Mesenchymal stem cell (in vitro differentiated cells and primary cell): ENCODE measurements at regions not wholly inside any gene's neighbourhood (a gene's known extent, or its start where the extent isn't known, plus 50 kb on each side); places are given as distances from the start of the nearest gene placed in this dataset.
"Not testable (repeated sequence)": the region's sequence is repeated elsewhere in the genome, so short reads cannot be mapped to it uniquely, and the experiment has no call there.

Experiments
- DNase-seq: peaks from one replicate; pipeline ENCODE4 v3.0.0-alpha.2; 2013
- H2AFZ ChIP-seq: one replicate; pipeline ENCODE4 v1.6.1; 2013; ENCODE audit warnings: low read depth, mild to moderate bottlenecking, control low read depth, inconsistent platforms, low read length, moderate library complexity
- H2AK5ac ChIP-seq: 2 replicates; pipeline ENCODE4 v1.6.1; 2013; ENCODE audit warnings: low read length, moderate library complexity, mild to moderate bottlenecking, inconsistent platforms; ENCODE audit not compliant: severe bottlenecking
- H2BK120ac ChIP-seq: one replicate; pipeline ENCODE4 v1.6.1; 2013; ENCODE audit warnings: low read depth, mild to moderate bottlenecking, inconsistent platforms, low read length, moderate library complexity
- H2BK12ac ChIP-seq, 2 experiments: one replicate each; pipeline ENCODE4 v1.6.1; 2013; ENCODE audit warnings: inconsistent platforms in 2 of 2, low read length in 2 of 2, mild to moderate bottlenecking in 2 of 2, moderate library complexity in 2 of 2, control low read depth in 1 of 2
- H2BK15ac ChIP-seq: one replicate; pipeline ENCODE4 v1.6.1; 2013; ENCODE audit warnings: mild to moderate bottlenecking, low read depth, inconsistent platforms; ENCODE audit not compliant: poor library complexity, severe bottlenecking
- H2BK5ac ChIP-seq: 2 replicates; pipeline ENCODE4 v1.6.1; 2013; ENCODE audit warnings: low read depth, mild to moderate bottlenecking, low read length, control low read depth, inconsistent platforms; ENCODE audit not compliant: poor library complexity, severe bottlenecking
- H3K14ac ChIP-seq, 2 experiments: one replicate each; pipeline ENCODE4 v1.6.1; 2013; ENCODE audit warnings: inconsistent platforms in 2 of 2, low read length in 2 of 2, control low read depth in 1 of 2, mild to moderate bottlenecking in 1 of 2, moderate library complexity in 1 of 2
- H3K18ac ChIP-seq, 2 experiments: one replicate each; pipeline ENCODE4 v1.6.1; 2013; ENCODE audit warnings: inconsistent platforms in 2 of 2, low read length in 2 of 2, control low read depth in 1 of 2, low read depth in 1 of 2, mild to moderate bottlenecking in 1 of 2
- H3K23ac ChIP-seq, 2 experiments: one replicate each; pipeline ENCODE4 v1.6.1; 2013; ENCODE audit warnings: inconsistent platforms in 2 of 2, low read length in 2 of 2, mild to moderate bottlenecking in 2 of 2, moderate library complexity in 2 of 2, control low read depth in 1 of 2
- H3K27ac ChIP-seq: 2 replicates; pipeline ENCODE4 v1.5.1; 2013; ENCODE audit warnings: mild to moderate bottlenecking, moderate library complexity, low read length, control low read depth, inconsistent platforms; ENCODE audit not compliant: poor library complexity, severe bottlenecking
- H3K27me3 ChIP-seq, 2 experiments: 2 replicates each; pipeline versions ENCODE4 v1.6.1 to v1.7.0; 2013; ENCODE audit warnings: low read length in 2 of 2, mild to moderate bottlenecking in 2 of 2, moderate library complexity in 2 of 2, control low read depth in 1 of 2, inconsistent platforms in 1 of 2; ENCODE audit not compliant: control insufficient read depth in 1 of 2, insufficient read depth in 1 of 2
- H3K36me3 ChIP-seq, 2 experiments: 2 replicates each; pipeline versions ENCODE4 v1.6.1 to v1.7.0; 2013; ENCODE audit warnings: low read length in 2 of 2, control low read depth in 1 of 2, inconsistent platforms in 1 of 2, low read depth in 1 of 2, mild to moderate bottlenecking in 1 of 2; ENCODE audit not compliant: insufficient read depth in 2 of 2, control insufficient read depth in 1 of 2
- H3K4ac ChIP-seq, 2 experiments: one replicate each; pipeline ENCODE4 v1.6.1; 2013; ENCODE audit warnings: inconsistent platforms in 2 of 2, low read length in 2 of 2, mild to moderate bottlenecking in 2 of 2, moderate library complexity in 2 of 2, control low read depth in 1 of 2, low read depth in 1 of 2
- H3K4me1 ChIP-seq: 2 replicates; pipeline ENCODE4 v1.6.1; 2013; ENCODE audit warnings: low read depth, low read length, control low read depth; ENCODE audit not compliant: control insufficient read depth, insufficient read depth
- H3K4me2 ChIP-seq: 2 replicates; pipeline ENCODE4 v1.6.1; 2013; ENCODE audit warnings: low read length, mild to moderate bottlenecking, inconsistent platforms; ENCODE audit not compliant: poor library complexity, severe bottlenecking
- H3K4me3 ChIP-seq, 2 experiments: 2 replicates each; pipeline versions ENCODE4 v1.5.1 to v1.7.0; 2013; ENCODE audit warnings: low read length in 2 of 2, mild to moderate bottlenecking in 2 of 2, control low read depth in 1 of 2, low read depth in 1 of 2; ENCODE audit not compliant: insufficient read depth in 1 of 2
- H3K79me1 ChIP-seq: replicated peaks from 2 replicates; pipeline ENCODE4 v1.6.1; 2013; ENCODE audit warnings: mild to moderate bottlenecking, control low read depth, low read length, inconsistent platforms; ENCODE audit not compliant: poor library complexity, severe bottlenecking
- H3K9ac ChIP-seq: 2 replicates; pipeline ENCODE4 v1.7.0; 2013; ENCODE audit warnings: mild to moderate bottlenecking, low read length, moderate library complexity
- H3K9me3 ChIP-seq: 2 replicates; pipeline ENCODE4 v1.7.0; 2013; ENCODE audit warnings: mild to moderate bottlenecking, low read length; ENCODE audit not compliant: control insufficient read depth
- H4K8ac ChIP-seq: one replicate; pipeline ENCODE4 v1.6.1; 2013; ENCODE audit warnings: inconsistent platforms, mild to moderate bottlenecking, low read length, moderate library complexity
- H4K91ac ChIP-seq: one replicate; pipeline ENCODE4 v1.6.1; 2013; ENCODE audit warnings: mild to moderate bottlenecking, low read length, inconsistent platforms
- WGBS: methylation state at CpG from one replicate; pipeline ENCODE4 v1.1.7; 2013; ENCODE audit warnings: mixed read lengths; 5-methylcytosine and 5-hydroxymethylcytosine counted together

- H2BK120ac ChIP-seq, H3K4me2 ChIP-seq, H3K18ac ChIP-seq, H2AFZ ChIP-seq, H4K8ac ChIP-seq, H3K14ac ChIP-seq, H3K27ac ChIP-seq, H3K9me3 ChIP-seq, H3K4me3 ChIP-seq, H2BK5ac ChIP-seq, DNase-seq, H3K9ac ChIP-seq, H2BK15ac ChIP-seq, H2BK12ac ChIP-seq, H3K4ac ChIP-seq, H3K23ac ChIP-seq, H2AK5ac ChIP-seq, H3K36me3 ChIP-seq, H3K79me1 ChIP-seq, H3K27me3 ChIP-seq, H4K91ac ChIP-seq, H3K4me1 ChIP-seq: not testable (repeated sequence)
- WGBS, result 83% methylated on average over 12 of the region's 13 CpGs
Measured at GRCh38 chr10:42236401-42236800, 402.0 kb downstream of the ZNF33B start.

- WGBS, result 92% methylated on average over 13 of the region's 14 CpGs
- not testable (repeated sequence) for H2BK12ac ChIP-seq, H2AK5ac ChIP-seq, H3K18ac ChIP-seq, H4K8ac ChIP-seq, H3K27ac ChIP-seq, H2BK15ac ChIP-seq, H3K27me3 ChIP-seq, H3K4ac ChIP-seq, H4K91ac ChIP-seq, H2BK120ac ChIP-seq, H3K9me3 ChIP-seq, H3K4me1 ChIP-seq, H3K23ac ChIP-seq, H3K79me1 ChIP-seq, H3K9ac ChIP-seq, H2AFZ ChIP-seq, H3K36me3 ChIP-seq, H2BK5ac ChIP-seq, H3K14ac ChIP-seq, H3K4me3 ChIP-seq, DNase-seq, H3K4me2 ChIP-seq
Measured at GRCh38 chr10:42235736-42236135, 402.6 kb downstream of the ZNF33B start.

GRCh38 chr10:42235241-42235640 is 403.1 kb downstream of the ZNF33B start:
- H3K27ac ChIP-seq, H2AK5ac ChIP-seq, H3K23ac ChIP-seq, H3K14ac ChIP-seq, H3K36me3 ChIP-seq, H3K27me3 ChIP-seq, H3K4me3 ChIP-seq, H3K9ac ChIP-seq, H2BK5ac ChIP-seq, H3K4me2 ChIP-seq, H3K4me1 ChIP-seq, H3K9me3 ChIP-seq, H2BK15ac ChIP-seq, H2BK120ac ChIP-seq, H2BK12ac ChIP-seq, H3K79me1 ChIP-seq, DNase-seq, H4K91ac ChIP-seq, H4K8ac ChIP-seq, H2AFZ ChIP-seq, H3K4ac ChIP-seq, H3K18ac ChIP-seq: not testable (repeated sequence)
- WGBS, result 70% methylated on average over 3 of the region's 3 CpGs

- H3K18ac ChIP-seq, H3K14ac ChIP-seq, H2BK15ac ChIP-seq, H4K8ac ChIP-seq, H2BK5ac ChIP-seq, H2AFZ ChIP-seq, H4K91ac ChIP-seq, H2BK12ac ChIP-seq, H3K79me1 ChIP-seq, H3K9ac ChIP-seq, H3K4me1 ChIP-seq, H2AK5ac ChIP-seq, H3K36me3 ChIP-seq, H3K4me2 ChIP-seq, H3K4ac ChIP-seq, H2BK120ac ChIP-seq, H3K27me3 ChIP-seq, H3K4me3 ChIP-seq, DNase-seq, H3K27ac ChIP-seq, H3K23ac ChIP-seq, H3K9me3 ChIP-seq: not testable (repeated sequence)
- WGBS, result 76% methylated on average over 3 of the region's 5 CpGs
Measured at GRCh38 chr10:42234506-42234905, 403.9 kb downstream of the ZNF33B start.
